Thyroid gland (tissue), 4 donors: ENCODE measurements at regions not wholly inside any gene's neighbourhood (a gene's known extent, or its start where the extent isn't known, plus 50 kb on each side); places are given as distances from the start of the nearest gene placed in this dataset.

ENCODE experiments used
- DNase-seq, 2 donors: peaks; one replicate each; pipeline ENCODE4 v3.0.0-alpha.2; 2019
- H3K27ac ChIP-seq, 3 donors: fragments of 200-600 bp; sonication (generic); 1 replicate in 2 of 3; 2 replicates in 1 of 3; pipeline ENCODE4 v1.5.1; 2016 to 2019; ENCODE audit warnings: mild to moderate bottlenecking in 1 of 3, moderate library complexity in 1 of 3
- H3K27me3 ChIP-seq: fragments of 200-600 bp; sonication (generic); one replicate; pipeline ENCODE4 v1.5.1; 2019
- H3K36me3 ChIP-seq, 2 donors: fragments of 200-600 bp; sonication (generic); one replicate each; pipeline ENCODE4 v1.5.1; 2016 to 2019
- H3K4me1 ChIP-seq, 2 donors: fragments of 200-600 bp; sonication (generic); one replicate each; pipeline ENCODE4 v1.5.1; 2017 to 2019
- H3K4me3 ChIP-seq, 3 donors: fragments of 200-600 bp; sonication (generic); replicated peaks in 1 of 3; 1 replicate in 2 of 3; 2 replicates in 1 of 3; pipeline ENCODE4 v1.5.1; 2016; ENCODE audit warnings: mild to moderate bottlenecking in 1 of 3
- H3K9me3 ChIP-seq: fragments of 200-600 bp; sonication (generic); one replicate; pipeline ENCODE4 v1.5.1; 2017
- POLR2A ChIP-seq, 2 donors: fragments of 450-650 bp; IDR thresholded peaks; one replicate each; pipeline ENCODE4 v1.6.1; 2017; ENCODE audit warnings: antibody characterized with exemption in 2 of 2, mild to moderate bottlenecking in 2 of 2, moderate library complexity in 1 of 2
- WGBS, 2 donors: methylation state at CpG; one replicate each; pipeline ENCODE4 v1.1.5; 2017; 5-methylcytosine and 5-hydroxymethylcytosine counted together
- intact Hi-C: fragments of 100-400 bp; cut with DNase I; formaldehyde crosslinking; loops from one replicate; pipeline ENCODE4 v1.15.1; 2023
- TF ChIP-seq, protein P1 (sequence below), 6 experiments: fragments of 200-600 bp in 3 of 6; fragments of 450-650 bp in 3 of 6; sonication (generic) in 3 of 6; IDR thresholded peaks; one replicate each; pipeline ENCODE4 v1.5.1; 2016 to 2019; ENCODE audit warnings: antibody characterized with exemption in 6 of 6, mild to moderate bottlenecking in 2 of 6, inconsistent platforms in 1 of 6, moderate library complexity in 1 of 6

DNA sequence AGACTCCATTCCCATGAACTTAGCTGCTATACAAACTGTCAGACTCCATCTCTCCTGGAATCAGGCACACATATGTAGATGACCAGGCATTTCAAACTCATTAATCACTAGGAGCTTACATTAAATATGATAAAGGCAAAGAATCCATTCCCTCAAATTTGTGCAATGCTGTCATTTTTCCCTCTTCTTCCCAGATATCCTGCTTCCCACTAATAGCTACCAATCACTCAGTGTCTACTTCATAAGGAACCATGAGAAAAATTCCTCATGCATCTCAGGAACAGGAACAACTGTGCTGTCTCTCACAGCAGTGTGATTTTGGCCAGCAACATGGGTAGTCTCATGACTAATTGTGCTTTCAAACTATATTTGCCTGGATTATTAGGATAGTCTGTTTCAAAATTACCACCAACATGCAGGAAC lies 133.9 kb downstream of the DKK1 start:
- no peak for TF ChIP-seq POLR2A (IDR thresholded peaks at IDR 0.05)
- TF ChIP-seq, protein P1, sequence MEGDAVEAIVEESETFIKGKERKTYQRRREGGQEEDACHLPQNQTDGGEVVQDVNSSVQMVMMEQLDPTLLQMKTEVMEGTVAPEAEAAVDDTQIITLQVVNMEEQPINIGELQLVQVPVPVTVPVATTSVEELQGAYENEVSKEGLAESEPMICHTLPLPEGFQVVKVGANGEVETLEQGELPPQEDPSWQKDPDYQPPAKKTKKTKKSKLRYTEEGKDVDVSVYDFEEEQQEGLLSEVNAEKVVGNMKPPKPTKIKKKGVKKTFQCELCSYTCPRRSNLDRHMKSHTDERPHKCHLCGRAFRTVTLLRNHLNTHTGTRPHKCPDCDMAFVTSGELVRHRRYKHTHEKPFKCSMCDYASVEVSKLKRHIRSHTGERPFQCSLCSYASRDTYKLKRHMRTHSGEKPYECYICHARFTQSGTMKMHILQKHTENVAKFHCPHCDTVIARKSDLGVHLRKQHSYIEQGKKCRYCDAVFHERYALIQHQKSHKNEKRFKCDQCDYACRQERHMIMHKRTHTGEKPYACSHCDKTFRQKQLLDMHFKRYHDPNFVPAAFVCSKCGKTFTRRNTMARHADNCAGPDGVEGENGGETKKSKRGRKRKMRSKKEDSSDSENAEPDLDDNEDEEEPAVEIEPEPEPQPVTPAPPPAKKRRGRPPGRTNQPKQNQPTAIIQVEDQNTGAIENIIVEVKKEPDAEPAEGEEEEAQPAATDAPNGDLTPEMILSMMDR (IDR thresholded peaks at IDR 0.05), result no peak
- intact Hi-C loops, result no loop called here
- no peak for DNase-seq

DNA sequence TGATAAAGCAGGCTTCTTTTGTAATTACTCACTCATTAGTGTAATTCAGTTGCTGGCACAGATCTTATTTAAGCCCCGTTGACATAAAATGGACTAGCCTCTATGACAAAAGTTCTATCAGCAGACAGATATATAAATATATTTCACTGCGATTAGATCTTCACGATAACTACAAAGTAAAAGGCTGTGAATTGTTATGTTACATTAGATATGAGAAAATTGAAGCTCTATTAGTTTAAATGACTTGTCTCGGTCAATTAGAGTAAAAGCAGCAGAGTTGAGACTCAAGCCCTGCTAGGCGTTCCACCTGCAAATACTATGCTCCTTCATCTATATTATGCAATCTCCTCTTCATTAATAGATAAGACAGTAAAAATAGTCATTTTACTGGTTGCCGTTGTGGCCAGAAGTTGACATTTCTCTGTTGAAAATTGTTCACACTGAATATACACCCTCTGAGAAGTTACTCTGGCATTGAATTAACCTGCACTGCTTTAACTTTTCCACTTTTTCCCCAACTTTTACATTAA lies 136.7 kb downstream of the DKK1 start:
- no peaks in the 10 kb centered on the region for H3K9me3 ChIP-seq
- intact Hi-C loops, result no loop called here
- no peak for TF ChIP-seq POLR2A (IDR thresholded peaks at IDR 0.05)
- TF ChIP-seq, protein P1 (IDR thresholded peaks at IDR 0.05), result no peak
- no peak for DNase-seq
- no peaks in the 10 kb centered on the region for H3K27me3 ChIP-seq
- WGBS, 2 donors, result 90 to 91% methylated on average over 6 of the region's 6 CpGs
- no peaks in the 10 kb centered on the region for H3K36me3 ChIP-seq
- H3K4me1 ChIP-seq, result no peaks in the 10 kb centered on the region
- H3K4me3 ChIP-seq, result no peak overlapping the region
- no peak overlapping the region for H3K27ac ChIP-seq

More for the DNA sequence above, 133.9 kb downstream of the DKK1 start:
- no peaks in the 10 kb centered on the region for H3K9me3 ChIP-seq
- no peaks in the 10 kb centered on the region for H3K36me3 ChIP-seq
- no peak overlapping the region for H3K27ac ChIP-seq
- H3K4me3 ChIP-seq, result no peak overlapping the region
- no peaks in the 10 kb centered on the region for H3K27me3 ChIP-seq
- H3K4me1 ChIP-seq, result no peaks in the 10 kb centered on the region

DNA sequence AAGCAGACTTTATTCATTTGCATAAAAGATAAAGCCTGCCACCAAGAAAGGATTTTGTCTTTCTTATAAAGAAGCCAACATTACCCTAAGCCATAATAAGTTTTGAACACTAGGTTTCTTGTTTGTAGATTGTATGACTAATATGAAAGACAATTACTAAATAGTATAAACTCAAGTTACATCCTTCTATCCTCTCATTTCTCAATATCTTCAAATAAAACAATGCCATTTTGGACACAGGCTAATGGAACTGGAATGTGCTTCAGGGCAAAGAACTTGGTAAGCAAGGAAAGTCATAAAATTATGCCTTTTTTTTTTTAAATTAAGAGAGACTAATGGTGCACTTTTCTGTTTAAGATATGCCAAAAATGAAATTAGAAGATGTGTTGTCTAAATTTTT lies 137.7 kb downstream of the DKK1 start:
- H3K4me1 ChIP-seq, result no peaks in the 10 kb centered on the region
- no peak overlapping the region for H3K4me3 ChIP-seq
- H3K27me3 ChIP-seq, result no peaks in the 10 kb centered on the region
- intact Hi-C loops, result no loop called here
- H3K9me3 ChIP-seq, result no peaks in the 10 kb centered on the region
- no peak overlapping the region for H3K27ac ChIP-seq
- H3K36me3 ChIP-seq, result no peaks in the 10 kb centered on the region
- DNase-seq, result no peak
- TF ChIP-seq, protein P1 (IDR thresholded peaks at IDR 0.05), result no peak
- no peak for TF ChIP-seq POLR2A (IDR thresholded peaks at IDR 0.05)

DNA sequence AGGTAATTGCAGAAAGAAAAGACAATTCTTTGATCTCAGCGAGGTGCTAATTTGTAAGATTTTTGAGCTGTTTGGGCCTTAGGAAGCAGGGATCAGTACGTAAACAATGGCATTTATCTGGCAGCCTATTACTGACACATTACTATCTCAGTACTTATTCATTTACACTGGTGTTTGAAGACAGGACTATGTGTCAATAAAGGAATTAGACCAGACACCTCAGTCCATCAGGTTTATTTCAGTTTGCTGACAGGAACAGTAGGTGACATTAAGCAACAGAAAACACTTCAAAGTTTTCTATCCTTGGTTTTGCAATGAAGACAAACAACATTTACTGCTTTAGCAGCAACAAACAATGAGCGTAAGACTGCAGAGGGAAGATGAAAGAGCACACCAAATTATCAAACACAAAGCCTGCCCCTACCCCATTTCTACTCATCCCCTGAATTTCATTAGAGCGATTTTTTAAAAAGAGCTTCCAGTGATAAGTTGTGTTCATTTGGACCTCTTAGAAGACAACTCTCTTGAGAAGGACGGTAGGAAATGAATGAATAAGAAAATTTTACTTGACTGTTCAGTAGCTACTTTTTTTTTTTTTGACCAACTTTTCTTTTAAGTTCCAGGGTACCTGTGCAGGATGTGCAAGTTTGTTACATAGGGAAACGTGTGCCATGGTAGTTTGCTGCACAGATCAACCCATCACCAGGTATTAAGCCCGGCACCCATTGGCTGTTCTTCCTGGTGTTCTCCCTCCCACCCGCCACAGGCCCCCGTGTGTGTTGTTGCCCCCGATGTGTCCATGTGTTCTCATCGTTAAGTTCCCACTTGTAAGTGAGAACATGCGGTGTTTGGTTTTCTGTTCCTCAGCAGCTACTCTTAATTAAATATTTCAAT lies 138.8 kb downstream of the DKK1 start:
- Histone ChIP-seq H3K4me3 (no peak overlapping the region), H3K27ac (no peak overlapping the region), H3K4me1 (no peaks in the 10 kb centered on the region), H3K9me3 (no peaks in the 10 kb centered on the region), H3K27me3 (no peaks in the 10 kb centered on the region), H3K36me3 (no peaks in the 10 kb centered on the region)
- no peak for DNase-seq
- intact Hi-C loops, result no loop called here
- TF ChIP-seq, protein P1 (IDR thresholded peaks at IDR 0.05), result no peak
- TF ChIP-seq POLR2A (IDR thresholded peaks at IDR 0.05), result no peak
- 55 to 61% methylated on average over 12 of the region's 12 CpGs for WGBS, 2 donors

DNA sequence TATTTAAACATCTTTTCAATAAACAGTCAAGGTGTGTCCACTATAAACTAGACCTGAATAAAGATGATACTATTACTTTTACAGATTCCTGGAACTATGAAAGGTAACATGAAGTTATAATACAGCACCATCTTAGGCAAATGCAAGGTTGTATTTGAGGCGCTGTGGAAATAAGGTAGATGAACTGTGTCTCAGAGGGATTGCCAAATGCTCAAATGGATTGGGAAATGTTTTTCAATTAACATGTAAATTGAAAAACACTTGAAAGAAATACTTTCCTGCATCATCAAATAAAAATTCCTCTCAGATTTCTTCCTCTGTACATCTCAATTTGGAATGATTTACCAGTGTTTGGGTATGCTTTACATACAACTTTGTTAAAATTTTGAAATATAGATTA lies 139.4 kb downstream of the DKK1 start:
- Histone ChIP-seq H3K27me3 (no peaks in the 10 kb centered on the region), H3K36me3 (no peaks in the 10 kb centered on the region), H3K9me3 (no peaks in the 10 kb centered on the region), H3K4me1 (no peaks in the 10 kb centered on the region), H3K27ac (no peak overlapping the region), H3K4me3 (no peak overlapping the region)
- WGBS, 2 donors, result 94 to 97% methylated on average over 1 of the region's 1 CpG
- TF ChIP-seq, protein P1 (IDR thresholded peaks at IDR 0.05), result no peak
- no peak for TF ChIP-seq POLR2A (IDR thresholded peaks at IDR 0.05)
- no peak for DNase-seq
- intact Hi-C loops, result no loop called here
